Left ventricle myocardium inferior (tissue), 1 donor: ENCODE measurements at regions not wholly inside any gene's neighbourhood (a gene's known extent, or its start where the extent isn't known, plus 50 kb on each side); places are given as distances from the start of the nearest gene placed in this dataset.

ENCODE experiments used
- DNase-seq: peaks from one replicate; pipeline ENCODE4 v3.0.0-alpha.2; 2020
- H3K27ac ChIP-seq: fragments of 200-600 bp; replicated peaks from 2 replicates; pipeline ENCODE4 v1.8.0; 2021
- H3K27me3 ChIP-seq: fragments of 200-600 bp; 2 replicates; pipeline ENCODE4 v1.8.0; 2021; ENCODE audit warnings: low read depth
- H3K36me3 ChIP-seq: fragments of 200-600 bp; 2 replicates; pipeline ENCODE4 v1.8.0; 2021
- H3K4me1 ChIP-seq: fragments of 200-600 bp; 2 replicates; pipeline ENCODE4 v1.8.0; 2021
- H3K4me3 ChIP-seq: fragments of 200-600 bp; 2 replicates; pipeline ENCODE4 v1.8.0; 2021; ENCODE audit warnings: mild to moderate bottlenecking, moderate library complexity
- H3K9me3 ChIP-seq: fragments of 200-600 bp; replicated peaks from 2 replicates; pipeline ENCODE4 v1.8.0; 2021
- CTCF ChIP-seq: fragments of 200-600 bp; IDR thresholded peaks from 2 replicates; pipeline ENCODE4 v1.8.0; 2021; ENCODE audit warnings: antibody characterized with exemption, mild to moderate bottlenecking, borderline replicate concordance
- intact Hi-C: fragments of 100-400 bp; cut with micrococcal nuclease; formaldehyde crosslinking; loops from one replicate; pipeline ENCODE4 v1.11.0; 2022
- donor health status: DM: no; HTN: yes; CAD: no; lungs with severe emphysema.

DNA sequence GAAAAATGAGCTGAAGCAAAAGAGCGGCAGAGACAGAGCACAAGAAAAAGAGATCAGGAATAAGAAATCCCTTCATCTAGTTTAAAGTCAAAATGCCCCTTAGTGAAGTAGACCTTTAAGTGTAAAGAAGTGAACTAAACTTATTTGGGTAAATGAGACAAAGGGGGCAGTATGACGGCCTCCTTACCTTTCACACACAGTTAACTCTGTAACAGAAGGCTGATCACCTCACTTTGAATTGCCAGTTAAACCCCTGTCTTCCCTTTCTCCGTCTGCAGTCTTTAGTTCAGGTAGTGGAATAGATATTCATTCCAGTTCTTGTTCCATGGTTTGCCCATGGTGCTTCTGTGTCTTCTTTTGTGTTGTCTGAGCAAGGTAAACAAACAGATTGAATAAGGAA lies 1029.8 kb downstream of the DIAPH3 start:
- Histone ChIP-seq H3K36me3 (no peaks in the 10 kb centered on the region), H3K27me3 (no peaks in the 10 kb centered on the region), H3K9me3 (no peaks in the 10 kb centered on the region), H3K27ac (no peak overlapping the region), H3K4me1 (no peaks in the 10 kb centered on the region), H3K4me3 (no peak overlapping the region)
- no peak for TF ChIP-seq CTCF
- no peak for DNase-seq
- intact Hi-C loops, result no loop called here

DNA sequence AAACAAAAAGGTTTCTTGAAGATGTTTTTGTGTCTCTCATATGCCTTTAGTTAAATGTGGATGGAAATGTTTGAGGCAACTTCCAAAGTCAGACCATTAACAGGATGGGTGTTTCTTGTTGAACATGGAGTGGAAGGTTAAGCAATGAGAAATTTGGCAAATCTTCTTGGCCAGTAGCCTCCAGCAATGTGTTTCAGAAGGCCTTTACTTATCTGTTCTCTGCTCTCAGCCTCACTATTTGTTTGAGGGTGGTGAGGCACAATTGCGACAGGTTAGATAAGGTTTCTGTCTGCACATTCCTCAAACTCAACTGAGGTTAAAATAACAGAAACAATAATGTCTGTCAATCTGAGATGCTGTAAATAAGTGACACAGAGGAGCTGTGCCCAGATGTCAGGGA lies 1019.0 kb downstream of the DIAPH3 start:
- Histone ChIP-seq H3K9me3 (no peaks in the 10 kb centered on the region), H3K27me3 (no peaks in the 10 kb centered on the region), H3K4me1 (no peaks in the 10 kb centered on the region), H3K27ac (no peak overlapping the region), H3K4me3 (no peak overlapping the region), H3K36me3 (no peaks in the 10 kb centered on the region)
- no peak for TF ChIP-seq CTCF
- no peak for DNase-seq
- intact Hi-C loops, result no loop called here

DNA sequence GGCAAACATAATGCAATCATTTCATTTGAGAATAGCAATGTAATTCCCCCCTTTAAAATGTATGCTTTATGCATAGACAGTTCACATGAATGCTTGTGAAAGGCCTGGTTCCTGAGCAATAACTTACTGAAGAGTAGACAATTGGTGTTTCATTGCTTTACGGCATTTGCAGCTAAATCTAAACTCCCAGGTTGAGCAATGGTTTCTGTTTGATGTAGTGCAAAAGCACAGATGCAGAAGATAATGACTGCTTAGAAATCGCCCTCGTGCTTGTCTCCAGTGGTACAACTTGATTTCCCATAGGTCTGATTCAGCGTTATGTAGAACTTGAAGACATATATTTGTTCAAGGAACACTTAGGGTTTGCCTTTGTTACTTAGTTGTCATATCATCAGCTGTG lies 1018.3 kb downstream of the DIAPH3 start:
- H3K36me3 ChIP-seq, result no peaks in the 10 kb centered on the region

GRCh38 chr13:59157181-59157580 lies 1006.5 kb downstream of the DIAPH3 start:
- H3K27me3 ChIP-seq, result no peaks in the 10 kb centered on the region
- no peak for TF ChIP-seq CTCF
- H3K9me3 ChIP-seq, result peaks cover 20% of the 10 kb centered on the region
- no peaks in the 10 kb centered on the region for H3K36me3 ChIP-seq
- no peaks in the 10 kb centered on the region for H3K4me1 ChIP-seq
- DNase-seq, result no peak
- H3K4me3 ChIP-seq, result no peak overlapping the region
- no peak overlapping the region for H3K27ac ChIP-seq
- intact Hi-C loops, result no loop called here

More for the DNA sequence above, 1018.3 kb downstream of the DIAPH3 start:
- no peaks in the 10 kb centered on the region for H3K27me3 ChIP-seq
- intact Hi-C loops, result no loop called here
- no peak for TF ChIP-seq CTCF
- no peak overlapping the region for H3K4me3 ChIP-seq
- H3K9me3 ChIP-seq, result no peaks in the 10 kb centered on the region
- H3K27ac ChIP-seq, result no peak overlapping the region
- no peaks in the 10 kb centered on the region for H3K4me1 ChIP-seq
- DNase-seq, result no peak

DNA sequence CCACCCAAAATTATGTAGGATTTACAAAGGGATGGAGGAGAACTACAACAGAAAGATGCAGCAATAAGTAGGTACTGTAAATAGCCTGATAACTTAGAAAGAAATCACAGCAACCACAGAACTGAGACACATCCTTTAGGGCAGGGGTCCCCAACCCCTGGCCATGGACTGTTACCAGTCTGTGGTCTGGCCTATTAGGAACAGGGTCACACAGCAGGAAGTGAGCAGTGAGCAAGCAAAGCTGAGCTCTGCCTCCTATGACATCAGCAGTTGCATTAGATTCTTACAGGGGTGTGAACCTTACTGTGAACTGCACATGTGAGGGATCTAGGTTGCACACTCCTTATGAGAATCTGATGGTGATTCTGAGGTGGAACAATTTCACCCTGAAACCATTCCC lies 997.6 kb downstream of the DIAPH3 start:
- Histone ChIP-seq H3K4me3 (no peak overlapping the region), H3K4me1 (no peaks in the 10 kb centered on the region), H3K27me3 (no peaks in the 10 kb centered on the region), H3K36me3 (no peaks in the 10 kb centered on the region), H3K27ac (no peak overlapping the region), H3K9me3 (peaks cover 9% of the 10 kb centered on the region)
- DNase-seq, result no peak
- intact Hi-C loops, result no loop called here
- no peak for TF ChIP-seq CTCF

DNA sequence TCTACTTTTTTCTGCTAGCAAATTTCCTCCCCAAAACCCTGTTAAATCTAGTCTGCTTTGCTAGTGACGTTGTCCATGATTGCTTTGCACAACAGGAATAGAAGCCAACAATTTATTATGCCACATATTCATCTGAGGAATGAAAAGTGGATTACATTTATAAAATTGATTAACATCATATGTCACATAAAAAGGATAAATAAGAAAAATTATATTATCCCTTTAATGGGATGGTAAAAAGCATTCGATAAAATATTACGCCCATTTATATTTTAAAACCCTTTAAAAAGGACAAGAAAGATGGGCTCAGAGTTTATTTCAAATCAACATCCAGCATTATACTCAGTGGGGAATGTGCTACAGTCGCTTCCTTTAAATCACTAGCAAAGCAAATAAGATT lies 991.7 kb downstream of the DIAPH3 start:
- TF ChIP-seq CTCF, result no peak
- H3K27me3 ChIP-seq, result no peaks in the 10 kb centered on the region
- no peak overlapping the region for H3K4me3 ChIP-seq
- intact Hi-C loops, result no loop called here
- no peaks in the 10 kb centered on the region for H3K36me3 ChIP-seq
- H3K9me3 ChIP-seq, result no peaks in the 10 kb centered on the region
- DNase-seq, result no peak
- no peak overlapping the region for H3K27ac ChIP-seq
- H3K4me1 ChIP-seq, result no peaks in the 10 kb centered on the region
